ENCODE measurements at regions not wholly inside any gene's neighbourhood (a gene's known extent, or its start where the extent isn't known, plus 50 kb on each side); places are given as distances from the start of the nearest gene placed in this dataset.

DNA sequence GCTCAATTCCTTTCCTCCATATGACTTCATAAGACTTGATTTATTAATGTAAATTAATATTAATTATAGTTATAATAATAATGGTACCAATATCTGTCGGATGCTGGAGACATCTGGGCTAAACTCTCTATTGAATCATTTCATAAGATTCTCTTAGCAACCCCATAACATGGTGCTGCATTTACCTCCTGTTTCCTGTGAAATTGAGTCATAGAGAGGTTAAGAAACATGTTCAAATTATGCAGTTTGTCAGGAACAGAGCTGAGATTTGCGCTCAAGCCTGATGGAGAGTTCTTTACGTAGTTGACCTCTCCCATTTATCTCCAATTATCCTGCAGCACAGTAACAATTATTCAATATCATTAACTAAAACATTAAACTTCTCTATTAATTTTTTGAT lies 621.8 kb upstream of the FZD8 start:
- TF ChIP-seq, protein P1, sequence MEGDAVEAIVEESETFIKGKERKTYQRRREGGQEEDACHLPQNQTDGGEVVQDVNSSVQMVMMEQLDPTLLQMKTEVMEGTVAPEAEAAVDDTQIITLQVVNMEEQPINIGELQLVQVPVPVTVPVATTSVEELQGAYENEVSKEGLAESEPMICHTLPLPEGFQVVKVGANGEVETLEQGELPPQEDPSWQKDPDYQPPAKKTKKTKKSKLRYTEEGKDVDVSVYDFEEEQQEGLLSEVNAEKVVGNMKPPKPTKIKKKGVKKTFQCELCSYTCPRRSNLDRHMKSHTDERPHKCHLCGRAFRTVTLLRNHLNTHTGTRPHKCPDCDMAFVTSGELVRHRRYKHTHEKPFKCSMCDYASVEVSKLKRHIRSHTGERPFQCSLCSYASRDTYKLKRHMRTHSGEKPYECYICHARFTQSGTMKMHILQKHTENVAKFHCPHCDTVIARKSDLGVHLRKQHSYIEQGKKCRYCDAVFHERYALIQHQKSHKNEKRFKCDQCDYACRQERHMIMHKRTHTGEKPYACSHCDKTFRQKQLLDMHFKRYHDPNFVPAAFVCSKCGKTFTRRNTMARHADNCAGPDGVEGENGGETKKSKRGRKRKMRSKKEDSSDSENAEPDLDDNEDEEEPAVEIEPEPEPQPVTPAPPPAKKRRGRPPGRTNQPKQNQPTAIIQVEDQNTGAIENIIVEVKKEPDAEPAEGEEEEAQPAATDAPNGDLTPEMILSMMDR (IDR thresholded peaks at IDR 0.05; ENCODE audit: low read depth, low read length) = no peak
- TF ChIP-seq MYC (IDR thresholded peaks at IDR 0.05; ENCODE audit: low read depth, low read length) (no peak), POLR2A (IDR thresholded peaks at IDR 0.05; ENCODE audit: extremely low read depth, insufficient read length) (no peak)
- TF ChIP-seq, protein P2, sequence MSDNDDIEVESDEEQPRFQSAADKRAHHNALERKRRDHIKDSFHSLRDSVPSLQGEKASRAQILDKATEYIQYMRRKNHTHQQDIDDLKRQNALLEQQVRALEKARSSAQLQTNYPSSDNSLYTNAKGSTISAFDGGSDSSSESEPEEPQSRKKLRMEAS (IDR thresholded peaks at IDR 0.05; ENCODE audit: low read depth, low read length) = no peak
